Natural killer cell (primary cell): ENCODE measurements at regions not wholly inside any gene's neighbourhood (a gene's known extent, or its start where the extent isn't known, plus 50 kb on each side); places are given as distances from the start of the nearest gene placed in this dataset.

Experiments
- ATAC-seq, 3 donors: fragments of 150-1000 bp in 2 of 3; fragments of 200-7000 bp in 1 of 3; cut with Tn5 transposase; 1 replicate in 1 of 3; 2 replicates in 2 of 3; pipeline ENCODE4 v1.10.0; 2021; ENCODE audit warnings: mild to moderate bottlenecking in 2 of 3, moderate library complexity in 2 of 3
- DNase-seq, 2 donors: peaks; one replicate each; pipeline versions ENCODE4 v3.0.0 to v3.0.0-alpha.2; 2013 to 2021; ENCODE audit warnings: mixed read lengths in 1 of 2
- H3K27ac ChIP-seq: one replicate; pipeline ENCODE4 v1.5.1; 2013; ENCODE audit warnings: mild to moderate bottlenecking, low read length
- H3K27me3 ChIP-seq: one replicate; pipeline ENCODE4 v1.6.1; 2013; ENCODE audit warnings: low read length; ENCODE audit not compliant: control insufficient read depth, insufficient read depth
- H3K36me3 ChIP-seq: one replicate; pipeline ENCODE4 v1.6.1; 2013; ENCODE audit warnings: low read length; ENCODE audit not compliant: control insufficient read depth, insufficient read depth
- H3K4me1 ChIP-seq: one replicate; pipeline ENCODE4 v1.6.1; 2013; ENCODE audit warnings: low read length; ENCODE audit not compliant: control insufficient read depth, insufficient read depth
- H3K4me3 ChIP-seq: one replicate; pipeline ENCODE4 v1.5.1; 2013; ENCODE audit warnings: low read length
- H3K9me3 ChIP-seq: one replicate; pipeline ENCODE4 v1.6.1; 2013; ENCODE audit warnings: low read length; ENCODE audit not compliant: control insufficient read depth, insufficient read depth
- H3K27ac Mint-ChIP-seq, 2 donors: one replicate each; pipeline ENCODE4 v1.8.0; 2022; ENCODE audit warnings: mild to moderate bottlenecking in 2 of 2, mixed read lengths in 2 of 2, moderate library complexity in 1 of 2
- H3K27me3 Mint-ChIP-seq, 2 donors: one replicate each; pipeline ENCODE4 v1.8.0; 2022; ENCODE audit warnings: low read depth in 2 of 2, mixed read lengths in 2 of 2
- H3K36me3 Mint-ChIP-seq: one replicate; pipeline ENCODE4 v1.8.0; 2022; ENCODE audit warnings: mixed read lengths
- H3K4me1 Mint-ChIP-seq, 2 donors: one replicate each; pipeline ENCODE4 v1.8.0; 2022; ENCODE audit warnings: mixed read lengths in 2 of 2
- H3K4me3 Mint-ChIP-seq: one replicate; pipeline ENCODE4 v1.8.0; 2022; ENCODE audit warnings: mild to moderate bottlenecking, moderate library complexity, mixed read lengths
- H3K9me3 Mint-ChIP-seq, 2 donors: one replicate each; pipeline ENCODE4 v1.8.0; 2022; ENCODE audit warnings: mixed read lengths in 2 of 2
- CTCF ChIP-seq: fragments of 200-600 bp; IDR thresholded peaks from one replicate; pipeline ENCODE4 v1.8.0; 2022; ENCODE audit warnings: antibody characterized with exemption
- WGBS: methylation state at CpG from one replicate; pipeline ENCODE4 v1.1.7; 2013; ENCODE audit warnings: missing lambda C conversion rate; ENCODE audit not compliant: insufficient coverage; 5-methylcytosine and 5-hydroxymethylcytosine counted together
- intact Hi-C: fragments of 100-400 bp; cut with micrococcal nuclease; formaldehyde crosslinking; loops from one replicate; pipeline ENCODE4 v1.14.2; 2022

GRCh38 chr14:51516706-51517395 lies 134.9 kb upstream of the FRMD6 start:
- no peak for DNase-seq
- intact Hi-C loops, result no loop called here
- Mint-ChIP-seq H3K27me3 (peaks cover 25 to 45% of the 10 kb centered on the region in 2 donors), H3K9me3 (no peaks in the 10 kb centered on the region), H3K27ac (no peak overlapping the region), H3K4me1 (no peaks in the 10 kb centered on the region), H3K4me3 (no peak overlapping the region), H3K36me3 (no peaks in the 10 kb centered on the region)
- Histone ChIP-seq H3K9me3 (no peaks in the 10 kb centered on the region), H3K36me3 (no peaks in the 10 kb centered on the region), H3K27me3 (no peaks in the 10 kb centered on the region), H3K4me1 (no peaks in the 10 kb centered on the region), H3K27ac (no peak overlapping the region), H3K4me3 (no peak overlapping the region)
- WGBS, result 82% methylated on average over 4 of the region's 4 CpGs
- TF ChIP-seq CTCF, result no peak
- ATAC-seq, result no peak

DNA sequence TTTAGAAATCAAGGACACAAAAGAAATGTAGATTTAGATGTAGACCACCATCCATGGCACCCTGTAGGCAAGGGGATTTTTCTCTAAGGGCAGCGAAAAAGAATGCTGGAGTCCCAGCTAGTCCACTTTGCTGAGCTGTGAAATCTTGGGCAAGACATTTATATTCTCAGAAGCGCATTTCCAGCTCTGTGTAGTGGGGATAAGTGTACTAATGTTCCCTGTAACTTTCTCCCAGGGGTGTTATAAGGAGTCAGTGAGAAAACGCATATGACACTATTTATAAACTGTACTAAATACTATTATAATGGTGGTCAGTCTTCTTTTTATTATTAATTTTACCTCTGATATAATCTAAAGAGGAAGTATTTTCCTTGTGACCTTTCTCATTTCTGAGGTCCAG lies 133.4 kb upstream of the FRMD6 start:
- Mint-ChIP-seq H3K27me3 (peaks cover 22 to 46% of the 10 kb centered on the region in 2 donors), H3K9me3 (no peaks in the 10 kb centered on the region), H3K4me1 (no peaks in the 10 kb centered on the region), H3K4me3 (no peak overlapping the region), H3K27ac (no peak overlapping the region), H3K36me3 (no peaks in the 10 kb centered on the region)
- no peak for TF ChIP-seq CTCF
- DNase-seq (no peak), ATAC-seq (no peak)
- no peaks in the 10 kb centered on the region for H3K36me3 ChIP-seq
- H3K27me3 ChIP-seq, result peaks cover 2% of the 10 kb centered on the region
- intact Hi-C loops, result no loop called here
- no peak overlapping the region for H3K4me3 ChIP-seq
- H3K4me1 ChIP-seq, result no peaks in the 10 kb centered on the region
- 88% methylated on average over 2 of the region's 3 CpGs for WGBS
- H3K9me3 ChIP-seq, result no peaks in the 10 kb centered on the region
- no peak overlapping the region for H3K27ac ChIP-seq

- Mint-ChIP-seq H3K4me3 (no peak overlapping the region), H3K27me3 (peaks cover 22 to 50% of the 10 kb centered on the region in 2 donors), H3K36me3 (no peaks in the 10 kb centered on the region), H3K4me1 (no peaks in the 10 kb centered on the region), H3K9me3 (no peaks in the 10 kb centered on the region), H3K27ac (no peak overlapping the region)
- 78% methylated on average over 1 of the region's 2 CpGs for WGBS
- Histone ChIP-seq H3K9me3 (no peaks in the 10 kb centered on the region), H3K4me3 (no peak overlapping the region), H3K36me3 (no peaks in the 10 kb centered on the region), H3K4me1 (no peaks in the 10 kb centered on the region), H3K27ac (no peak overlapping the region), H3K27me3 (peaks cover 2% of the 10 kb centered on the region)
- no peak for DNase-seq
- intact Hi-C loops, result no loop called here
- ATAC-seq, result no peak
- TF ChIP-seq CTCF, result no peak
Observed at GRCh38 chr14:51518711-51519110, 133.0 kb upstream of the FRMD6 start.

GRCh38 chr14:51520087-51520486 lies 131.6 kb upstream of the FRMD6 start:
- no peak overlapping the region for H3K27ac Mint-ChIP-seq
- H3K4me1 Mint-ChIP-seq, result no peaks in the 10 kb centered on the region
- TF ChIP-seq CTCF, result no peak
- no CpG with 5 or more reads among the region's 1 CpG for WGBS
- no peak overlapping the region for H3K27ac ChIP-seq
- no peak overlapping the region for H3K4me3 ChIP-seq
- no peaks in the 10 kb centered on the region for H3K36me3 ChIP-seq
- intact Hi-C loops, result no loop called here
- ATAC-seq (no peak), DNase-seq (no peak)
- no peaks in the 10 kb centered on the region for H3K9me3 Mint-ChIP-seq
- no peaks in the 10 kb centered on the region for H3K9me3 ChIP-seq
- peaks cover 23 to 50% of the 10 kb centered on the region in 2 donors for H3K27me3 Mint-ChIP-seq
- peaks cover 2% of the 10 kb centered on the region for H3K27me3 ChIP-seq
- H3K4me1 ChIP-seq, result no peaks in the 10 kb centered on the region
- no peak overlapping the region for H3K4me3 Mint-ChIP-seq
- H3K36me3 Mint-ChIP-seq, result no peaks in the 10 kb centered on the region
